Activated T-helper 17 cell treated with anti-CD3 and anti-CD28 coated beads, Interleukin-2, amount 50 U/mL, for 72 hours (primary cell): ENCODE measurements at regions not wholly inside any gene's neighbourhood (a gene's known extent, or its start where the extent isn't known, plus 50 kb on each side); places are given as distances from the start of the nearest gene placed in this dataset.
A peak's percentile ranks its signal among the peaks of the same experiment; 100 is the strongest.
"Not testable (repeated sequence)": the region's sequence is repeated elsewhere in the genome, so short reads cannot be mapped to it uniquely, and the experiment has no call there.

ENCODE experiments used
- ATAC-seq: fragments of 150-1000 bp; cut with Tn5 transposase; replicated peaks from 2 replicates; pipeline ENCODE4 v1.10.0; 2021; ENCODE audit warnings: mild to moderate bottlenecking, moderate library complexity
- H3K27ac Mint-ChIP-seq: one replicate; pipeline ENCODE4 v1.8.0; 2022; ENCODE audit warnings: mixed read lengths
- H3K27me3 Mint-ChIP-seq: one replicate; pipeline ENCODE4 v1.8.0; 2022; ENCODE audit warnings: mixed read lengths
- H3K36me3 Mint-ChIP-seq: one replicate; pipeline ENCODE4 v1.8.0; 2022; ENCODE audit warnings: low read depth, mild to moderate bottlenecking, mixed read lengths
- H3K4me1 Mint-ChIP-seq: one replicate; pipeline ENCODE4 v1.8.0; 2022; ENCODE audit warnings: mixed read lengths
- H3K4me3 Mint-ChIP-seq: one replicate; pipeline ENCODE4 v1.8.0; 2022; ENCODE audit warnings: mild to moderate bottlenecking, mixed read lengths
- H3K9me3 Mint-ChIP-seq: one replicate; pipeline ENCODE4 v1.8.0; 2022; ENCODE audit warnings: mixed read lengths

DNA sequence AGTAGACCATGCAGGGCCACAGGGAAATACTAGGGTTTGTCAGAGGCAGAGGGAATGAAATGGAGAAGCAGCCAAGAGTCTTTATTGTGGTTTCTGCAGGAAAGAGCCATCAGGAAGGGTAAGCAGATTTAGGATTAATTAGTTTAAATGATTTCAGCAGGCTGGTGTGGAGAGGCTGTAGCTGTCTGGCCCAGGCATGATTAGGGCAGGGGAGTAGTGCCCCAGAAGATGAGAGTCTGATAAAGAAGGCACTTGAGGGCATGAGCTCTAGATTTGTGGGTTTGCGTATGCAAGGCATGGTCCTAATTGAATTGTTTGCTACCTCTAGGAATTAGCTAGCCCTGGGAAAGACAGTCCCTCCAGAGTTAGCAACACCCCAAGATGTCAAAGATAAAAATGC, 484.6 kb upstream of the PLXNA2 start:
- Mint-ChIP-seq H3K9me3 (peaks cover under 1% of the 10 kb centered on the region), H3K27ac (no peak overlapping the region), H3K36me3 (no peaks in the 10 kb centered on the region), H3K27me3 (peaks cover 16% of the 10 kb centered on the region), H3K4me3 (no peak overlapping the region), H3K4me1 (no peaks in the 10 kb centered on the region)
- ATAC-seq, result no peak

DNA sequence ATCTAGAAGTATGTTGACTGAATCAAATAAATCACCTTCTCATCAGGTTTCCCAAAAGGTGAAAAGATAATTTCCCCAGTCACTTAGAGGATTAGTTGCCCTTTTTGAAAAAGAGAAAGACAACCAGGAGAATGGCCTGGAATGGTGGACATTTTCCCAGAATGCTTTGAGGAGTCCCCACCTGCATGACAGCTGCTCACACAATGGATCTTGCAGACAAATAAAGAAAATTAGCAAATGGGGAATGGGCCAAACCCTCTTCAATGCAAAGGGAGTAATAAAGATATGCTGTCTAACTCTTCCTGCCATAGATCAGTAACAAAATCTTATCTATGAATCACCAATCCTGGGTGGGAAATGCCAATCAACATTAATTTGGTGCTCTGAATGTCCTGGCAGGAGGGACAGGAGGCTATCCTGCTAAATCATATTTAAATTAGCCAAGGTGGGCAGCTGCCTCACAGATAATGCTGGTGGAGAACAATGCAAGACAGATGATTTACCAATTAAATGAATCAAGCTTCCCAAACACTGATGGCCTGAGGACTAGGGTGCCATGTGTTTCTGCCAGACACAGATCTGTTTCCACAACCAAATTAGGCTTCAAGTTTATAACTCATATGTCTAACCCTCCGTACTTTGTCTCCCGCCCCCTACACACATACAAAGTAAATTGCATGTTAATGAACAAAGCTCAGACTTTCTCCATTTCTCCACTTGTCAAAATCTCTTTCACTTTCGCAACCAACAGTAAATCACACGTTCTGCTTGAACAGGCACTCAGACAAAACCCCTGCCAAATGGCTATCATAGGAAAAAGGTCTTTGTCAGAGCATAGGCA, 488.0 kb upstream of the PLXNA2 start:
- no peak for ATAC-seq
- H3K4me3 Mint-ChIP-seq, result peak overlapping the region; percentile 13

DNA sequence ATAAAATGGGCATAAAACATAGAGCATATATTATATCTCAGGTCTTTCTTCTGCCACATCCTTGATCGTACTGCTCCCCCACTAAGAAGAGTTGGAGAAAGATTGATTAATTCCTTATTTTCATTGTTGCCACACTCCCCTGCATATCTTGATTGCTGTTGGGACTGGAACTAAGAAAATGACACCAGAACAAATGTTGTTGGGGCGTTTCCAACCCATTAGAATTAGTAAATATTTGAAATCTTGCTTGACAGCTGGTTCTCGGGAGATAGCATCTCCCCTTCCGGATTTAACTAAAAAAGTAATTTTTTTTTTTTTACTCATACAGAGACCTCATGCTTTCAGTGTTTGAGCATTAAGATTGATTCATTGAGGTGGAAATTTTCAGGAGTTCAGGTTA, 493.0 kb upstream of the PLXNA2 start:
- no peak overlapping the region for H3K4me3 Mint-ChIP-seq
- H3K27me3 Mint-ChIP-seq, result peaks cover 15% of the 10 kb centered on the region
- H3K9me3 Mint-ChIP-seq, result peaks cover 6% of the 10 kb centered on the region
- no peaks in the 10 kb centered on the region for H3K4me1 Mint-ChIP-seq
- H3K27ac Mint-ChIP-seq, result no peak overlapping the region
- no peaks in the 10 kb centered on the region for H3K36me3 Mint-ChIP-seq
- no peak for ATAC-seq

More for the DNA sequence above, 488.0 kb upstream of the PLXNA2 start:
- Mint-ChIP-seq H3K36me3 (no peaks in the 10 kb centered on the region), H3K9me3 (peaks cover 6% of the 10 kb centered on the region), H3K27ac (no peak overlapping the region), H3K4me1 (no peaks in the 10 kb centered on the region), H3K27me3 (peaks cover 20% of the 10 kb centered on the region)

DNA sequence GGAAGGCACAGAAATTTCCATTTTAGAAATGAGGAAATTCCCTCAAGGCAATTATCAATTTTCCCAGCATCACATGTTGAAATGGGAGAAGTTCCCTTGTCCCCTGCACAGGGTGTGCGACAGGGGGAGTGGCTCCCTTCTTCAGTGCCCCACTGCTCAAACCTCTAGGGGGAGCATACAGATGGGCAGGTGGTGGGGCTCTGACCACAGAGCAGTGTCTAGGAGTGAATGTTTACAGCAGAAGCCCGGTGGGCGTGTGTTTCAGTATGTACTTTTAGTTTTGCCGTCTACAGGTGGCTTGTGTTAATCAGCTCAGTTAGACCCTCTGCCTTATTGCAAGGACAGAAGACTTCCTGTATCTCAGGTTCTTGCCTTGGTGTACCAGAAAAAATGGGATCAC, 493.7 kb upstream of the PLXNA2 start:
- Mint-ChIP-seq H3K27ac (no peak overlapping the region), H3K4me3 (no peak overlapping the region), H3K9me3 (peaks cover 6% of the 10 kb centered on the region), H3K27me3 (peaks cover 10% of the 10 kb centered on the region), H3K4me1 (no peaks in the 10 kb centered on the region), H3K36me3 (no peaks in the 10 kb centered on the region)
- ATAC-seq, result no peak

DNA sequence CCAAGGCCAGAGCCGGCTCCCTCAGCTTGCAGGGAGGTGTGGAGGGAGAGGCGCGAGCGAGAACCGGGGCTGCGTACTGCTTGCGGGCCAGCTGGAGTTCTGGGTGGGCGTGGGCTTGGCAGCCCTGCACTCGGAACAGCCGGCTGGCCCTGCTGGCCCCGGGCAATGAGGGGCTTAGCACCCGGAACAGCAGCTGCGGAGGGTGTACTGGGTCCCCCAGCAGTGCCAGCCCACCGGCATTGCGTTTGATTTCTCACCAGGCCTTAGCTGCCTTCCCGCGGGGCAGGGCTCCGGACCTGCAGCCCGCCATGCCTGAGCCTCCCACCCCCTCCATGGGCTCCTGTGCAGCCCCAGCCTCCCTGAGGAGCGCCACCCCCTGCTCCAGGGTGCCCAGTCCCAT, 495.5 kb upstream of the PLXNA2 start:
- not testable (repeated sequence) for H3K27ac Mint-ChIP-seq, H3K9me3 Mint-ChIP-seq, H3K4me1 Mint-ChIP-seq, H3K36me3 Mint-ChIP-seq, ATAC-seq, H3K27me3 Mint-ChIP-seq, H3K4me3 Mint-ChIP-seq

DNA sequence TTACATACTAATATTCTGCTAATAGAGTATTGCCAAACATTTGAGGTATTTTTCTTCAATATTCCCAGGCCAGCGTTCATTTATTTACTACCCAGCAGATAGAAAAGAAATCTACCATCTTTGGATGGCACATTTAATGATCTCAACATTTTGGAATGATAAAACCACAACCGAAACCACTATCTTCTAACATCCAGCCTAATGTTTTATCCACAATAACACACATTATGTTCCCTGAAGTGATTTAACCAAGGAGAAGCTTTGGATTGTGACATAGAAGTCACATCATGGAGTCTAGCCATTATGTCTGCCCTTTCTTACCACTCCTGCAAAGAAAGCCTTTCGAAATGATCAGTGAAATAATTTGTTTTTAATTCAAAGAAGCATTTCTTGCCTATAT, 497.1 kb upstream of the PLXNA2 start:
- H3K9me3 Mint-ChIP-seq, result peaks cover 4% of the 10 kb centered on the region
- no peaks in the 10 kb centered on the region for H3K36me3 Mint-ChIP-seq
- no peak for ATAC-seq
- H3K27me3 Mint-ChIP-seq, result no peaks in the 10 kb centered on the region
- no peaks in the 10 kb centered on the region for H3K4me1 Mint-ChIP-seq
- no peak overlapping the region for H3K4me3 Mint-ChIP-seq
- no peak overlapping the region for H3K27ac Mint-ChIP-seq

DNA sequence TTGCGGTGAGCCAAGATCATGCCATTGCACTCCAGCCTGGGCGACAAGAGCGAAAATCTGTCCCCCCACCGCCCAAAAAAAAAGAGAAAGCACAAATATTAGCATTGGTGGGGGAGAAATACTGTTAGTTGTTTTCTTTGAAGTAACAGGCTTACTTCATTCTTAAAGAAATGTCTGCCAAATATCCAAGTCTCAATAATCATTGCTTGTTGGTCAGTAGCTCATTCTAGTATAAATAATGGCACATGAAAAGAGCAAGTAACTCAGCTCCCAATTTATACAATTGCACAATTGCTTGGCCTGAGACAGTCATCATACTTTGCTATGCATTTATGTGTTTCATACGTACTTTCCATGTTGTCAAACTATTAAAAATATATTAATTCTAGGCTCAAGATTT, 499.2 kb upstream of the PLXNA2 start:
- H3K27ac Mint-ChIP-seq, result no peak overlapping the region
- no peak for ATAC-seq
- H3K4me1 Mint-ChIP-seq, result no peaks in the 10 kb centered on the region
- peaks cover under 1% of the 10 kb centered on the region for H3K27me3 Mint-ChIP-seq
- H3K4me3 Mint-ChIP-seq, result no peak overlapping the region
- peaks cover 3% of the 10 kb centered on the region for H3K9me3 Mint-ChIP-seq
- no peaks in the 10 kb centered on the region for H3K36me3 Mint-ChIP-seq

DNA sequence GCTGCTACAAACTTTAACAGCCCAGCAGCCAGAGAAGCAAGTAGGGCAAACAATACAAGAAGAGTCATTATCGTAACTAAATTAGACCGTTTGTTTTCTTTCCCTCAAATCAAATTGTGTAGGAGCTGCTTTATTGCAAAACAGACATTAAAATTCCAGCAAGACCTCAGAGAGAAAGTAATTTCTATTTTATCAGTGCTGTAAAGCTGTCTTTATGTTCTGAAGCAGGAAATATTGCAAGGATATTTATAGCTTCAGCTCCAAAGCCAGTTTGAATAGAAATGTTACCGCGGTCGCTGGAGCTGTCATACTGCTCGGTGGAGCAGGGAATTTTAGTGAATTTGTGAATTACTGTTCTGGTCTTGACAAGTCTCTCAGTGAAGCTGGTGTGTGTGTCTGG, 503.8 kb upstream of the PLXNA2 start:
- Mint-ChIP-seq H3K4me1 (no peaks in the 10 kb centered on the region), H3K4me3 (no peak overlapping the region), H3K9me3 (peaks cover 3% of the 10 kb centered on the region), H3K27ac (no peak overlapping the region), H3K27me3 (peaks cover 3% of the 10 kb centered on the region), H3K36me3 (no peaks in the 10 kb centered on the region)
- no peak for ATAC-seq

DNA sequence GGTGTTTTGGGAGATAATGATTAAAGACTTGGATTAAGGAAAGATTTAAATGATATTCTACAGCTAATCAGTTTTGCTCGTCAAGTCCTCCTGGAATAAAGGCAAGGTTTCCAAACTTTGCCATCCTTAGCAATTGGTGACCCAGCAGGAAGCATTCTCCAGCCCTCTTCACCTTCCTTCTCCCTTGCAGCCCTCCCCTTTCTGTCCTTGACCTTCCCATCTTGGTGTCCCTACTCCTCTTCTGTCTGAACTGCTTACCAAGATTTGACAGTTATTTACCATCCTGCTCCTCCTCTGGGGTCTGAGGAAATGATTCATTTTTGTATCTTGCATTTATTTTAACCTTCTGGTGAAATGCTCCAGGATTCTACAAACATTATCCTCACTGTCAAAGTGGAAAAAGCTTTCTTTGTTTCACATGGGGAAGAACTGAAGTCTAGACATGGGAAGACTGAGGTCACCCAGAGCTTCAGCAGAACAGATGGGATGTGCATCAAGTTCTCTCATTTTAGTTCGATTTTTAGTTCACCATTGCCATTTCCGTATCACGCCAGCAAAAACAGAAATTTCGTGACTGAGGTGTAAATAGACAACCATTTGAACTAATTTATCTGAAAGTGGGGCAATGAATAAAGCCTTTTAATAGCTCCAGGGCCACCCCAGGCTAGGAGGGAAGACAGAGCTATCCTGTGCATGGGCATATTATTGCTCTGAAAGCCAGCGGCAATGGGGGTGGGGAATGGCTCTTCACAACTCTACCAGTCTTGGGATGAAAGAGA, 504.4 kb upstream of the PLXNA2 start:
- ATAC-seq, result no peak
- peaks cover 3% of the 10 kb centered on the region for H3K27me3 Mint-ChIP-seq
- H3K4me1 Mint-ChIP-seq, result no peaks in the 10 kb centered on the region
- H3K27ac Mint-ChIP-seq, result no peak overlapping the region
- H3K4me3 Mint-ChIP-seq, result no peak overlapping the region
- H3K36me3 Mint-ChIP-seq, result no peaks in the 10 kb centered on the region
- peaks cover 3% of the 10 kb centered on the region for H3K9me3 Mint-ChIP-seq

DNA sequence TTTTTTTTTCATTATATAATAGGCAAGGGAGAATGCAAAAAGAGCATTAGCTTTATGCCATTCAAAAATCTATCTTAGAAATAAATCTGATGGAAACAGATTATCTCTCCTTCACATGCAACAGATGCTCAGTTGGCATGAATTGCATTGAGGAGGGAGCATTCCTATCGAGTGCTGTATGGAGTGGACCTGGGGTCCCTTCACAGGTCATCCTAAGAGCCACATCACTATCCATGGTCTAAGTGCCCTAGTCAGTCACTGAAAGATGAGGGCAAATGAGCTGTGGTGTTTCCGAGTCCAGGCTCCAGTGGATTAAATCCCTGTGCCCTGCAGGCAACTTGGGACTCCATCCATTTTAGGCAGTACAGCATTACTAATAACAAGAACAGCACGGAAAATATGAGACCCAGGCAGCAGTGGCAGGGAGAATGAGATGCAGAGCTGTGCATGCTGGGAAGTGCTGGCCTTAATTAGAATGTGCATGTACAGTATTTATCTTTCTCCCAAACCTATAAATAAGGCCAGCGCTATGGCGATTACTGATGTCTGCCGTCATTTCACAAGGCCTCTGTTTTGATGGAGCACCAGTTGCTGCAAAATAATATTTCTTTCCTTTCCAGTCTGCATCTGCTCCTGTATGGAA, 512.3 kb upstream of the PLXNA2 start:
- H3K4me1 Mint-ChIP-seq, result no peaks in the 10 kb centered on the region
- H3K9me3 Mint-ChIP-seq, result peaks cover 6% of the 10 kb centered on the region
- no peak overlapping the region for H3K27ac Mint-ChIP-seq
- no peak for ATAC-seq
- H3K27me3 Mint-ChIP-seq, result peaks cover 6% of the 10 kb centered on the region
- no peak overlapping the region for H3K4me3 Mint-ChIP-seq
- no peaks in the 10 kb centered on the region for H3K36me3 Mint-ChIP-seq

DNA sequence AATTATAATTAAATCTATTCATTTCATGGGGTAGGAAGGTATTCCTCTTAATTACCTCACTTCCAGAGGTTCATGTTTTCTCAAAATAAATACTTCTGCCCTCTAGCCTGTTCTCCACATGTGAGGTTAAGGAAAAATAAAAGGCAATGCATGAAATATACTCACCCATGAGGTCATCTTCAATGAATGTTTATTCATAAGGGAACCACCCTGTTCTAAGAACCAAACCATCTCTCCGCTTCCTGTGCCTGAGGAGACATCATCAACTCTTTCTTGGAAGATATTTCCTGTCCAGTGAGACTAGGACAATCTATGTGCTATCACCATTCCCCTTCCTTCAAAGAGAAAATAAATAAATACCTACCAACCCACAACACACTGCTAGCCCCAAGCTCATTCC, 513.7 kb upstream of the PLXNA2 start:
- H3K27ac Mint-ChIP-seq, result no peak overlapping the region
- H3K27me3 Mint-ChIP-seq, result peaks cover 7% of the 10 kb centered on the region
- no peaks in the 10 kb centered on the region for H3K36me3 Mint-ChIP-seq
- H3K4me3 Mint-ChIP-seq, result no peak overlapping the region
- no peak for ATAC-seq
- peaks cover 6% of the 10 kb centered on the region for H3K9me3 Mint-ChIP-seq
- no peaks in the 10 kb centered on the region for H3K4me1 Mint-ChIP-seq

DNA sequence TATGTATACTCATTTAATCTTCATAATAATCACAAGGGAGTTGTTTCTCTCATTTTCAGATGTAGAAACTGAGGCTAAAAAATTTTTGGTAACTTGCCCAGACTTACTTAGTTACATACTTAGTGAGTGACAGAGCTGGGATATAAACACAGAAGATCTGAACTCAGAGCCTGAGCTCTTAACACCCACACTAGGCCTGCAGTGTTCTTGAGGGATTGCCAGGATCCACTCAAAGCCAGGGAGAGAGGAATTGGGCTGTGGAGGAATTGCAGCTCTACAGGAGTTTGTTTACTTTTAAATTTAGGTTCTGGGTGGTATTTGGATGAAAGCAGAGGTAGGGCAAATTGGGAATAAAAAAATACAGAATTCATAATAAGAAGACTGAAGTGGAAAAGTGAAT, 515.1 kb upstream of the PLXNA2 start:
- Mint-ChIP-seq H3K27me3 (peaks cover 7% of the 10 kb centered on the region), H3K4me3 (no peak overlapping the region), H3K36me3 (no peaks in the 10 kb centered on the region), H3K9me3 (peaks cover 6% of the 10 kb centered on the region), H3K4me1 (no peaks in the 10 kb centered on the region), H3K27ac (no peak overlapping the region)
- no peak for ATAC-seq

DNA sequence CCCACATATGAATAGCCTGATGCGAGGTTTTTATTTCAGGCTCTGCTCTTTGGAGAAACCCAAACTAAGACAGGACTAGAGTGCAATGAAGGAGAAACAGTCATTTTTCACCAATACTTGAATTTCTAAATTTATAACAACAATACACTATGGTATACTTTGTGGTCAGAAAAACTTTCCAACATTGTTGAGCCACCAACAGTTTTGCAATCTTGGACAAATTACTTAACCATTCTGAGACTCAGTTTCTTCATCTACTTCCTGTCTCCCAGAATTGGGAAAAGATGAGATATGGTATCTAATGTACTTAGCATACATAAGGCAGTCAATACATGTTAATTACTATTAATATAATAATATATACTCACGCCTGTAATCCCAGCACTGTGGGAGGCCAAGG, 519.8 kb upstream of the PLXNA2 start:
- no peak for ATAC-seq
- H3K4me3 Mint-ChIP-seq, result no peak overlapping the region
- no peaks in the 10 kb centered on the region for H3K36me3 Mint-ChIP-seq
- no peak overlapping the region for H3K27ac Mint-ChIP-seq
- H3K27me3 Mint-ChIP-seq, result peaks cover 7% of the 10 kb centered on the region
- no peaks in the 10 kb centered on the region for H3K4me1 Mint-ChIP-seq
- peaks cover 6% of the 10 kb centered on the region for H3K9me3 Mint-ChIP-seq

DNA sequence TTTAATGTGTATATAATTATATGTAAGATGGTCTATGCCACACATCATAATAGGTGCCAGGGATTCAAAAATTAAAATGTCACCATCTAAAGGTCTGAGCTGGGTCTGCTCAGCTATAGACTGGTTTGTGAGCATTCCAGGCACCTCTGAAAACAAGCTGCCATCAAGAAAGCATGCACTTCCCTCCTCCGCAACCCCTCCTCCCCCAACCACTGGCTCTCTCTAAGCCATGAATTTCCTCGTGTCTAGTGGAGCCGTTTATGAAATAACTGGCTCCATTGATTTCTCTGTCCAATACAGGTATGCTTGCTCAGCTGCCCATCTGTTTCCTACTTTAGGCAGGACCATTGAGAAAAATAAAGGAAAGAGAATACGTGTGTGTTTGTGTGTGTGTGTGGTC, 522.6 kb upstream of the PLXNA2 start:
- no peaks in the 10 kb centered on the region for H3K36me3 Mint-ChIP-seq
- H3K4me3 Mint-ChIP-seq, result no peak overlapping the region
- no peak overlapping the region for H3K27ac Mint-ChIP-seq
- H3K27me3 Mint-ChIP-seq, result no peaks in the 10 kb centered on the region
- no peaks in the 10 kb centered on the region for H3K9me3 Mint-ChIP-seq
- H3K4me1 Mint-ChIP-seq, result no peaks in the 10 kb centered on the region
- ATAC-seq, result no peak

DNA sequence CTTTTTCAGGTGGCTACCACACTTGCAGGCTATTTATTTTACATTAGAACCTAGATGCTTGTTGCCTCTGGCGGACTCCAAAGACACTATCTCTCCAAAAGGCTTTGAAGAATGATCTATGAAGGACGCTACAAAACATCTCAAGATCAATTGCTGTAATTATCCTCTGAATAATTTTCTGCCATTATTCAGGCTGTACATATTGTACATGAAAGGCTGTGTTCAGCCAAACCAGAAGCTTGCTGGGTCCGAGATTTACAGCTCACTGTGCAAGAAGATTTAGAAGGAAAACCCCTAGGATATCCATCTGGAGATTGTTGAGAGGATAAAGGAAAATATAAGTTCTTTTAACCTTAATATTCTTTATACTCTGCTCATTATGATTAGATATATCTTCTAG, 523.6 kb upstream of the PLXNA2 start:
- Mint-ChIP-seq H3K4me3 (no peak overlapping the region), H3K9me3 (peaks cover under 1% of the 10 kb centered on the region), H3K36me3 (no peaks in the 10 kb centered on the region), H3K27ac (no peak overlapping the region), H3K4me1 (no peaks in the 10 kb centered on the region), H3K27me3 (peaks cover 1% of the 10 kb centered on the region)
- no peak for ATAC-seq
